ENCODE measurements at regions not wholly inside any gene's neighbourhood (a gene's known extent, or its start where the extent isn't known, plus 50 kb on each side); places are given as distances from the start of the nearest gene placed in this dataset.

- intact Hi-C loops (cut with micrococcal nuclease; ENCODE audit: unreplicated experiment) (no loop called here), in situ Hi-C loops (cut with MboI) (no loop called here)
- H3K36me3 ChIP-seq (ENCODE audit: control insufficient read depth in 2 of 2, insufficient read depth in 2 of 2, low read length in 1 of 2): no peaks in the 10 kb centered on the region
- no peak overlapping the region for H3K4me3 ChIP-seq
- SMC1A ChIA-PET (ENCODE audit: uncharacterized antibody, unreplicated experiment): no interaction called here
- no peak for TF ChIP-seq IRF3 (IDR thresholded peaks at IDR 0.05)
- TF ChIP-seq USF2 (IDR thresholded peaks at IDR 0.05; ENCODE audit: borderline replicate concordance, low read depth, low read length): no peak
- no peak for TF ChIP-seq HDAC2 (IDR thresholded peaks at IDR 0.05)
- TF ChIP-seq MEF2B (IDR thresholded peaks at IDR 0.05; ENCODE audit: partially characterized antibody, poor library complexity, severe bottlenecking): no peak
- TF ChIP-seq YBX1 (IDR thresholded peaks at IDR 0.05): no peak
- no peak for TF ChIP-seq USF1 (IDR thresholded peaks at IDR 0.05; ENCODE audit: borderline replicate concordance, extremely low read length, insufficient read depth, low read depth, low read length)
- no peak for TF ChIP-seq CBX3 (IDR thresholded peaks at IDR 0.05; ENCODE audit: borderline replicate concordance, low read depth)
- no peak for TF ChIP-seq GABPA (IDR thresholded peaks at IDR 0.05; ENCODE audit: low read depth)
- TF ChIP-seq TCF3 (IDR thresholded peaks at IDR 0.05; ENCODE audit: borderline replicate concordance, insufficient read depth, low read depth, low read length): no peak
- no peak for TF ChIP-seq ATF3 (IDR thresholded peaks at IDR 0.05; ENCODE audit: borderline replicate concordance, extremely low read depth, low read depth, low read length)
- no peak for TF ChIP-seq PRDM15 (CRISPR knock-in tag; IDR thresholded peaks at IDR 0.05)
- no peak for TF ChIP-seq NFYB (IDR thresholded peaks at IDR 0.05; ENCODE audit: insufficient read depth, low read depth, low read length)
- no peak for TF ChIP-seq POLR2A (IDR thresholded peaks at IDR 0.05; ENCODE audit: low read depth, low read length)
- no peak overlapping the region for H3K27ac ChIP-seq (ENCODE audit: control insufficient read depth, insufficient read depth)
- no peak for ATAC-seq
- no peak overlapping the region for H3K9ac ChIP-seq (ENCODE audit: control insufficient read depth, insufficient read depth, low read length)
- RAD21 ChIA-PET (ENCODE audit: unreplicated experiment): no interaction called here
- POLR2A ChIA-PET: interaction anchor here (0.6 kb wide), 1 partner anchor 1280 kb away, joined by 5 read pairs; no protein-coding TSS in a partner anchor
- 27% methylated on average over 2 of the region's 4 CpGs for WGBS (ENCODE audit: insufficient coverage, insufficient replicate concordance, low lambda C conversion rate, missing lambda C conversion rate)
- no peaks in the 10 kb centered on the region for H4K20me1 ChIP-seq (ENCODE audit: control insufficient read depth, insufficient read depth)
- DNase-seq (ENCODE audit: low read depth, low spot score): no peak
- BruUV-seq (replicated peaks): no TSS peak
- H2AFZ ChIP-seq (ENCODE audit: control insufficient read depth, low read depth, low read length): no peak overlapping the region
- no peaks in the 10 kb centered on the region for H3K79me2 ChIP-seq (ENCODE audit: control insufficient read depth, insufficient read depth, low read length)
- no peaks in the 10 kb centered on the region for H3K4me1 ChIP-seq (ENCODE audit: control insufficient read depth, insufficient read depth, low read length)
- no peak overlapping the region for H3K4me2 ChIP-seq (ENCODE audit: control insufficient read depth, insufficient read depth)
- CTCF ChIA-PET: no interaction called here
- FAIRE-seq: no peak
- H3K27me3 ChIP-seq (replicated peaks in 1 of 2; ENCODE audit: control insufficient read depth in 2 of 2, insufficient read depth in 2 of 2, low read length in 1 of 2): no peaks in the 10 kb centered on the region; a peak in 2 of 4 replicates
- H3K9me3 ChIP-seq (replicated peaks; ENCODE audit: control insufficient read depth, insufficient read depth, low read length): no peaks in the 10 kb centered on the region
Measured at GRCh38 chr11:113547739-113548138, 72.5 kb upstream of the DRD2 start.
